H1 (cell line): ENCODE measurements at regions not wholly inside any gene's neighbourhood (a gene's known extent, or its start where the extent isn't known, plus 50 kb on each side); places are given as distances from the start of the nearest gene placed in this dataset.

Experiments used
- CTCF ChIA-PET: fragments of 300-600 bp; sonication (Branson Sonifier 250); formaldehyde crosslinking; loops from one replicate; lab custom pipeline; 2021; ENCODE audit not compliant: partially characterized antibody; lab: Charles Lee
- POLR2A ChIA-PET: fragments of 300-600 bp; sonication (Branson Sonifier 250); formaldehyde crosslinking; loops from one replicate; lab custom pipeline; 2021; ENCODE audit warnings: inconsistent platforms; ENCODE audit not compliant: partially characterized antibody; lab: Charles Lee
- DNase-seq, 2 experiments: peaks; one replicate each; pipeline versions ENCODE4 v3.0.0 to v3.0.0-alpha.2; 2010 to 2022; ENCODE audit warnings: low spot score in 2 of 2, low read depth in 1 of 2, mixed read lengths in 1 of 2
- FAIRE-seq: peaks from 2 replicates; lab custom pipeline; 2011; peaks lifted over from hg19 to GRCh38; lab: Jason Lieb, UNC
- H2AFZ ChIP-seq: 2 replicates; pipeline ENCODE4 v1.8.1; 2012; ENCODE audit warnings: low read length, inconsistent platforms
- H2AK5ac ChIP-seq: 2 replicates; pipeline ENCODE4 v1.6.1; 2013; ENCODE audit warnings: low read depth, low read length
- H2BK120ac ChIP-seq: replicated peaks from 2 replicates; pipeline ENCODE3; 2013; ENCODE audit warnings: low read depth, low read length, inconsistent platforms
- H2BK12ac ChIP-seq: 2 replicates; pipeline ENCODE4 v1.6.1; 2013; ENCODE audit warnings: low read depth, low read length
- H2BK15ac ChIP-seq: 2 replicates; pipeline ENCODE4 v1.6.1; 2013; ENCODE audit warnings: low read length
- H2BK20ac ChIP-seq: 2 replicates; pipeline ENCODE4 v1.6.1; 2013; ENCODE audit warnings: low read length
- H2BK5ac ChIP-seq: 2 replicates; pipeline ENCODE4 v1.6.1; 2013; ENCODE audit warnings: low read depth, low read length
- H3K14ac ChIP-seq: 2 replicates; pipeline ENCODE4 v1.6.1; 2013; ENCODE audit warnings: inconsistent platforms; ENCODE audit not compliant: insufficient read length
- H3K18ac ChIP-seq: 2 replicates; pipeline ENCODE4 v1.6.1; 2013; ENCODE audit warnings: low read length; ENCODE audit errors: extremely low read depth
- H3K23ac ChIP-seq: 2 replicates; pipeline ENCODE4 v1.6.1; 2013; ENCODE audit warnings: inconsistent platforms; ENCODE audit not compliant: insufficient read length
- H3K23me2 ChIP-seq: 2 replicates; pipeline ENCODE4 v1.6.1; 2013; ENCODE audit warnings: low read depth, low read length
- H3K27ac ChIP-seq: 2 replicates; pipeline ENCODE4 v1.6.1; 2011; ENCODE audit warnings: low read depth, low read length, inconsistent platforms
- H3K27me3 ChIP-seq, 4 experiments: replicated peaks in 1 of 4; 1 replicate in 1 of 4; 2 replicates in 3 of 4; pipeline versions ENCODE4 v1.6.1 to v1.8.1; 2011 to 2013; ENCODE audit warnings: low read length in 3 of 4, mild to moderate bottlenecking in 3 of 4, inconsistent platforms in 2 of 4, mixed read lengths in 2 of 4, moderate library complexity in 1 of 4; ENCODE audit not compliant: control insufficient read depth in 3 of 4, insufficient read depth in 3 of 4; ENCODE audit errors: extremely low read depth in 1 of 4
- H3K36me3 ChIP-seq, 4 experiments: 2 replicates each; pipeline versions ENCODE4 v1.6.1 to v1.8.1; 2011 to 2013; ENCODE audit warnings: mild to moderate bottlenecking in 4 of 4, low read length in 3 of 4, moderate library complexity in 2 of 4, control low read depth in 1 of 4, inconsistent platforms in 1 of 4; ENCODE audit not compliant: insufficient read depth in 4 of 4, control insufficient read depth in 2 of 4
- H3K4ac ChIP-seq: replicated peaks from 2 replicates; pipeline ENCODE3; 2013; ENCODE audit warnings: low read length, low read depth, mixed read lengths, inconsistent platforms; ENCODE audit not compliant: insufficient read length
- H3K4me1 ChIP-seq, 4 experiments: replicated peaks in 1 of 4; 1 replicate in 1 of 4; 2 replicates in 3 of 4; pipeline versions ENCODE4 v1.6.1 to v1.8.1; 2011 to 2013; ENCODE audit warnings: low read length in 3 of 4, inconsistent platforms in 2 of 4, mixed read lengths in 1 of 4; ENCODE audit not compliant: insufficient read depth in 4 of 4, control insufficient read depth in 3 of 4
- H3K4me2 ChIP-seq, 2 experiments: 2 replicates each; pipeline versions ENCODE4 v1.6.1 to v1.8.1; 2011 to 2013; ENCODE audit warnings: low read depth in 2 of 2, low read length in 2 of 2, control low read depth in 1 of 2, inconsistent platforms in 1 of 2, mild to moderate bottlenecking in 1 of 2; ENCODE audit not compliant: insufficient read depth in 1 of 2
- H3K4me3 ChIP-seq, 4 experiments: fragments of 200-600, 300-600 bp in 1 of 4; sonication (generic), shearing (Covaris generic), sonication (Bioruptor Twin) in 1 of 4; 2 replicates each; pipeline versions ENCODE4 v1.5.1 to v1.8.1; 2011 to 2016; ENCODE audit warnings: low read length in 4 of 4, low read depth in 3 of 4, control low read depth in 2 of 4, inconsistent platforms in 2 of 4, mild to moderate bottlenecking in 2 of 4, mixed read lengths in 1 of 4, moderate library complexity in 1 of 4; ENCODE audit not compliant: insufficient read depth in 2 of 4; ENCODE audit errors: extremely low read depth in 1 of 4
- H3K56ac ChIP-seq: replicated peaks from 2 replicates; pipeline ENCODE3; 2013; ENCODE audit warnings: low read depth, mild to moderate bottlenecking, mixed read lengths, low read length, inconsistent platforms; ENCODE audit not compliant: insufficient read length
- H3K79me1 ChIP-seq: 2 replicates; pipeline ENCODE4 v1.6.1; 2013; ENCODE audit warnings: low read depth, low read length, control low read depth
- H3K79me2 ChIP-seq, 2 experiments: 2 replicates each; pipeline versions ENCODE4 v1.6.1 to v1.8.1; 2012 to 2013; ENCODE audit warnings: low read length in 2 of 2, mild to moderate bottlenecking in 2 of 2, inconsistent platforms in 1 of 2; ENCODE audit not compliant: insufficient read depth in 2 of 2, control insufficient read depth in 1 of 2
- H3K9ac ChIP-seq, 4 experiments: replicated peaks in 1 of 4; 1 replicate in 1 of 4; 2 replicates in 3 of 4; pipeline versions ENCODE4 v1.6.1 to v1.8.1; 2011 to 2013; ENCODE audit warnings: low read depth in 3 of 4, low read length in 3 of 4, control low read depth in 2 of 4, mild to moderate bottlenecking in 2 of 4, moderate library complexity in 2 of 4, inconsistent platforms in 1 of 4; ENCODE audit errors: extremely low read depth in 1 of 4
- H3K9me3 ChIP-seq, 2 experiments: 2 replicates each; pipeline versions ENCODE4 v1.6.1 to v1.8.1; 2012 to 2013; ENCODE audit warnings: mild to moderate bottlenecking in 2 of 2, moderate library complexity in 2 of 2, control low read depth in 1 of 2, inconsistent platforms in 1 of 2, low read depth in 1 of 2, low read length in 1 of 2, mixed read lengths in 1 of 2; ENCODE audit not compliant: insufficient read depth in 2 of 2
- H4K20me1 ChIP-seq, 2 experiments: replicated peaks in 1 of 2; 2 replicates each; pipeline versions ENCODE3 to v1.8.1; 2011 to 2013; ENCODE audit warnings: inconsistent platforms in 2 of 2, low read length in 2 of 2, mild to moderate bottlenecking in 1 of 2; ENCODE audit not compliant: insufficient read depth in 2 of 2, control insufficient read depth in 1 of 2
- H4K5ac ChIP-seq: 2 replicates; pipeline ENCODE4 v1.6.1; 2013; ENCODE audit warnings: low read length, low read depth, mixed read lengths, inconsistent platforms; ENCODE audit not compliant: insufficient read length
- H4K8ac ChIP-seq: 2 replicates; pipeline ENCODE4 v1.8.0; 2013; ENCODE audit warnings: mild to moderate bottlenecking, moderate library complexity, low read length, inconsistent platforms; ENCODE audit not compliant: insufficient read depth; ENCODE audit errors: extremely low read depth
- H4K91ac ChIP-seq: replicated peaks from 2 replicates; pipeline ENCODE3; 2013; ENCODE audit warnings: low read length, mixed read lengths, inconsistent platforms; ENCODE audit not compliant: insufficient read length
- ASH2L ChIP-seq: fragments of 200-600, 300-600 bp; sonication (generic); IDR thresholded peaks from one replicate; pipeline ENCODE4 v1.7.1; 2017; ENCODE audit warnings: low read length
- BCL11A ChIP-seq, 2 experiments: IDR thresholded peaks; one replicate each; pipeline ENCODE4 v1.6.1; 2011; ENCODE audit warnings: low read depth in 2 of 2, low read length in 2 of 2, mild to moderate bottlenecking in 2 of 2
- E2F6 ChIP-seq: IDR thresholded peaks from 2 replicates; pipeline ENCODE4 v1.6.1; 2012; ENCODE audit warnings: inconsistent platforms
- WGBS, 2 experiments: shearing (Covaris generic) in 1 of 2; methylation state at CpG; one replicate each; pipeline versions ENCODE4 v1.1.6 to v1.1.7; 2013 to 2015; ENCODE audit warnings: low lambda C conversion rate in 2 of 2, mixed read lengths in 2 of 2, inconsistent platforms in 1 of 2, low coverage in 1 of 2, missing lambda C conversion rate in 1 of 2; ENCODE audit not compliant: insufficient replicate concordance in 2 of 2, insufficient coverage in 1 of 2, insufficient read length in 1 of 2; ENCODE audit errors: extremely low coverage in 1 of 2, missing lambda C conversion rate in 1 of 2; 5-methylcytosine and 5-hydroxymethylcytosine counted together

GRCh38 chr6:8337147-8337546 is 98.2 kb downstream of the SLC35B3 start:
- 70 to 100% methylated on average over 1 to 4 of the region's 4 CpGs for WGBS, 2 experiments

More at GRCh38 chr6:8337147-8337546, 98.2 kb downstream of the SLC35B3 start:
- no peak overlapping the region for H3K18ac ChIP-seq
- ChIA-PET POLR2A (interaction anchor here (1.2 kb wide), 1 partner anchor 235 kb away, joined by 4 read pairs; the partner anchor contains the start of gene EEF1E1), CTCF (interaction anchor here (0.8 to 1.5 kb wide), 4 partner anchors 13 to 614 kb away, joined by 3 read pairs; no protein-coding TSS in a partner anchor)
- H3K79me1 ChIP-seq = no peaks in the 10 kb centered on the region
- no peaks in the 10 kb centered on the region for H3K36me3 ChIP-seq
- no peaks in the 10 kb centered on the region for H3K27me3 ChIP-seq
- no peak overlapping the region for H2BK12ac ChIP-seq
- no peak for TF ChIP-seq ASH2L
- TF ChIP-seq E2F6 = no peak
- no peak for TF ChIP-seq BCL11A (IDR thresholded peaks at IDR 0.05; ENCODE audit: low read depth in 2 of 2, low read length in 2 of 2)
- no peak overlapping the region for H3K9ac ChIP-seq
- H4K8ac ChIP-seq = no peak overlapping the region; the same call in 1 of the 2 replicates
- H3K4me3 ChIP-seq = no peak overlapping the region
- H3K14ac ChIP-seq = no peak overlapping the region
- no peaks in the 10 kb centered on the region for H3K79me2 ChIP-seq
- H4K5ac ChIP-seq = no peak overlapping the region
- H3K4me1 ChIP-seq = peaks cover 0 to 3% (median 0%) of the 10 kb centered on the region in 4 experiments; a peak in 1 of 7 replicates
- no peaks in the 10 kb centered on the region for H3K23me2 ChIP-seq
- no peak overlapping the region for H2AK5ac ChIP-seq
- H2BK5ac ChIP-seq = no peak overlapping the region
- no peak overlapping the region for H2BK15ac ChIP-seq
- H4K91ac ChIP-seq = no peak overlapping the region
- H3K27ac ChIP-seq = no peak overlapping the region
- H2AFZ ChIP-seq = no peak overlapping the region
- no peak overlapping the region for H3K23ac ChIP-seq
- H3K4me2 ChIP-seq = no peak overlapping the region
- no peak for FAIRE-seq
- H3K56ac ChIP-seq = no peak overlapping the region
- H3K9me3 ChIP-seq = no peaks in the 10 kb centered on the region
- no peak overlapping the region for H3K4ac ChIP-seq
- H2BK120ac ChIP-seq = no peak overlapping the region
- no peak overlapping the region for H2BK20ac ChIP-seq
- no peaks in the 10 kb centered on the region for H4K20me1 ChIP-seq
- DNase-seq = no peak
